ENCODE measurements at regions not wholly inside any gene's neighbourhood (a gene's known extent, or its start where the extent isn't known, plus 50 kb on each side); places are given as distances from the start of the nearest gene placed in this dataset.
A peak's percentile ranks its signal among the peaks of the same experiment; 100 is the strongest.

DNA sequence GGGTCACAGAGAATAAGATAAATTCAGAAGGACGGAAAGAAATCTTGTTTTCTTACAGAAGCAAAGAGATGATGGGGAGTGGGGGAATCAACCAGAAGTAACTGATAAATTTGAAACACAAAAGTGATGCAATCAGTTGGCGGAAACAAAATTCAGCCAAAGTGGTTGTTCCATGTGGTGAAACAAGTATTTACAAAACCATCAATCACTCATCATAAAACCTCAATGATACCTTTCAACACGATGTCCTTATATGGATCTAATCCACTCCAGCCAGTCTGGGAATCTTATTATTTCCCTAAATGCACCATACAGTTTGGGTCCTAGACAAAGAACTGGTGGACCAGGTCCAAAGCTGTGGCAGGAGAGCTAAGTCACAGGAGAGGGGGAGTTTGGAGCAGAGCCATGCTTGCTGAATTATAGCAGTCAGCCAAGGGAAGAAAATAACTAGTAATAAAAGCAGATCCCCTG, 303.8 kb upstream of the LRRC7 start:
- Histone ChIP-seq H3F3A (ENCODE audit: insufficient read depth, low read length, poor library complexity, severe bottlenecking) (no peaks in the 10 kb centered on the region), H3K36me3 (ENCODE audit: insufficient read depth, low read length) (no peaks in the 10 kb centered on the region), H3K79me2 (replicated peaks; ENCODE audit: insufficient read depth, low read length) (no peaks in the 10 kb centered on the region), H4K20me1 (ENCODE audit: insufficient read depth) (no peaks in the 10 kb centered on the region), H3K27me3 (ENCODE audit: insufficient read depth, low read depth, low read length) (no peaks in the 10 kb centered on the region), H3K9me3 (ENCODE audit: low read length) (no peaks in the 10 kb centered on the region), H3K9ac (ENCODE audit: low read length) (peak overlapping the region; percentile 32), H3K4me2 (ENCODE audit: low read length) (no peak overlapping the region), H2AFZ (ENCODE audit: low read depth, low read length) (no peak overlapping the region), H3K4me3 (ENCODE audit: low read length) (peak overlapping the region; percentile 17), H3K27ac (ENCODE audit: low read length) (peak overlapping the region; percentile 64), H3K9me2 (ENCODE audit: insufficient read depth, low read length) (no peaks in the 10 kb centered on the region)
- TF ChIP-seq POLR2AphosphoS5 (IDR thresholded peaks at IDR 0.05) (peak; percentile 57), TAF1 (IDR thresholded peaks at IDR 0.05; ENCODE audit: low read depth) (no peak)

DNA sequence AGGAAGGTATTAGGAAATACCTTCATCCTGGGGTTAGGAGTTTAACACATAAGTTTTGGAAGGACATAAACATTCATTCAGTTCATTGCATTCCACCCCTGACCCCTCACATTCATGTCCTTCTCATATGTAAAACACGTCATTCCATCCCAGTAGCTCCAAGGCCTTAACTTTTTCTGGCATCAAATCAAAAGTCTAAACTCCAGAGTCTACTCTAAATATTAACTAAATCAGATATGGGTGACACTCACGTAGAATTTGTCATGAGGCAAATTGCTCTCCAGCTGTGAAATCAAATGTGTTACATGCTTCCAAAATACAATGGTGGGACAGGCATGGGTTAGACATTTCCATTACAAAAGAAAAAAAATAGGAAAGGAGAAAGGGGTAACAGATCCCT, 298.2 kb upstream of the LRRC7 start:
- Histone ChIP-seq H3K27ac (ENCODE audit: low read length) (no peak overlapping the region), H4K20me1 (ENCODE audit: insufficient read depth) (no peaks in the 10 kb centered on the region), H3K27me3 (ENCODE audit: insufficient read depth, low read depth, low read length) (no peaks in the 10 kb centered on the region), H3K9me3 (ENCODE audit: low read length) (no peaks in the 10 kb centered on the region), H3K4me2 (ENCODE audit: low read length) (no peak overlapping the region), H2AFZ (ENCODE audit: low read depth, low read length) (no peak overlapping the region), H3K4me3 (ENCODE audit: low read length) (no peak overlapping the region), H3K9me2 (ENCODE audit: insufficient read depth, low read length) (no peaks in the 10 kb centered on the region), H3K36me3 (ENCODE audit: insufficient read depth, low read length) (no peaks in the 10 kb centered on the region), H3K79me2 (replicated peaks; ENCODE audit: insufficient read depth, low read length) (no peaks in the 10 kb centered on the region), H3K9ac (ENCODE audit: low read length) (no peak overlapping the region), H3F3A (ENCODE audit: insufficient read depth, low read length, poor library complexity, severe bottlenecking) (no peaks in the 10 kb centered on the region)
- TF ChIP-seq MXI1 (conservative IDR thresholded peaks at IDR 0.05; ENCODE audit: poor library complexity, severe bottlenecking) (no peak), EP300 (conservative IDR thresholded peaks at IDR 0.05; ENCODE audit: poor library complexity, severe bottlenecking) (no peak), POLR2AphosphoS5 (IDR thresholded peaks at IDR 0.05) (no peak), SMC3 (conservative IDR thresholded peaks at IDR 0.05; ENCODE audit: poor library complexity) (no peak), RAD21 (conservative IDR thresholded peaks at IDR 0.05) (no peak), TAF1 (IDR thresholded peaks at IDR 0.05; ENCODE audit: low read depth) (no peak), EZH2 (IDR thresholded peaks at IDR 0.05; ENCODE audit: borderline replicate concordance, insufficient read depth, low read length, poor library complexity, severe bottlenecking) (no peak)
- TF ChIP-seq, protein P1, sequence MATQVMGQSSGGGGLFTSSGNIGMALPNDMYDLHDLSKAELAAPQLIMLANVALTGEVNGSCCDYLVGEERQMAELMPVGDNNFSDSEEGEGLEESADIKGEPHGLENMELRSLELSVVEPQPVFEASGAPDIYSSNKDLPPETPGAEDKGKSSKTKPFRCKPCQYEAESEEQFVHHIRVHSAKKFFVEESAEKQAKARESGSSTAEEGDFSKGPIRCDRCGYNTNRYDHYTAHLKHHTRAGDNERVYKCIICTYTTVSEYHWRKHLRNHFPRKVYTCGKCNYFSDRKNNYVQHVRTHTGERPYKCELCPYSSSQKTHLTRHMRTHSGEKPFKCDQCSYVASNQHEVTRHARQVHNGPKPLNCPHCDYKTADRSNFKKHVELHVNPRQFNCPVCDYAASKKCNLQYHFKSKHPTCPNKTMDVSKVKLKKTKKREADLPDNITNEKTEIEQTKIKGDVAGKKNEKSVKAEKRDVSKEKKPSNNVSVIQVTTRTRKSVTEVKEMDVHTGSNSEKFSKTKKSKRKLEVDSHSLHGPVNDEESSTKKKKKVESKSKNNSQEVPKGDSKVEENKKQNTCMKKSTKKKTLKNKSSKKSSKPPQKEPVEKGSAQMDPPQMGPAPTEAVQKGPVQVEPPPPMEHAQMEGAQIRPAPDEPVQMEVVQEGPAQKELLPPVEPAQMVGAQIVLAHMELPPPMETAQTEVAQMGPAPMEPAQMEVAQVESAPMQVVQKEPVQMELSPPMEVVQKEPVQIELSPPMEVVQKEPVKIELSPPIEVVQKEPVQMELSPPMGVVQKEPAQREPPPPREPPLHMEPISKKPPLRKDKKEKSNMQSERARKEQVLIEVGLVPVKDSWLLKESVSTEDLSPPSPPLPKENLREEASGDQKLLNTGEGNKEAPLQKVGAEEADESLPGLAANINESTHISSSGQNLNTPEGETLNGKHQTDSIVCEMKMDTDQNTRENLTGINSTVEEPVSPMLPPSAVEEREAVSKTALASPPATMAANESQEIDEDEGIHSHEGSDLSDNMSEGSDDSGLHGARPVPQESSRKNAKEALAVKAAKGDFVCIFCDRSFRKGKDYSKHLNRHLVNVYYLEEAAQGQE (IDR thresholded peaks at IDR 0.05; ENCODE audit: borderline replicate concordance): no peak
- TF ChIP-seq, protein P2, sequence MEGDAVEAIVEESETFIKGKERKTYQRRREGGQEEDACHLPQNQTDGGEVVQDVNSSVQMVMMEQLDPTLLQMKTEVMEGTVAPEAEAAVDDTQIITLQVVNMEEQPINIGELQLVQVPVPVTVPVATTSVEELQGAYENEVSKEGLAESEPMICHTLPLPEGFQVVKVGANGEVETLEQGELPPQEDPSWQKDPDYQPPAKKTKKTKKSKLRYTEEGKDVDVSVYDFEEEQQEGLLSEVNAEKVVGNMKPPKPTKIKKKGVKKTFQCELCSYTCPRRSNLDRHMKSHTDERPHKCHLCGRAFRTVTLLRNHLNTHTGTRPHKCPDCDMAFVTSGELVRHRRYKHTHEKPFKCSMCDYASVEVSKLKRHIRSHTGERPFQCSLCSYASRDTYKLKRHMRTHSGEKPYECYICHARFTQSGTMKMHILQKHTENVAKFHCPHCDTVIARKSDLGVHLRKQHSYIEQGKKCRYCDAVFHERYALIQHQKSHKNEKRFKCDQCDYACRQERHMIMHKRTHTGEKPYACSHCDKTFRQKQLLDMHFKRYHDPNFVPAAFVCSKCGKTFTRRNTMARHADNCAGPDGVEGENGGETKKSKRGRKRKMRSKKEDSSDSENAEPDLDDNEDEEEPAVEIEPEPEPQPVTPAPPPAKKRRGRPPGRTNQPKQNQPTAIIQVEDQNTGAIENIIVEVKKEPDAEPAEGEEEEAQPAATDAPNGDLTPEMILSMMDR (IDR thresholded peaks at IDR 0.05; ENCODE audit: poor library complexity, severe bottlenecking): no peak
